ENCODE measurements at regions not wholly inside any gene's neighbourhood (a gene's known extent, or its start where the extent isn't known, plus 50 kb on each side); places are given as distances from the start of the nearest gene placed in this dataset.

GRCh38 chr6:112713402-112713801 is 366.3 kb downstream of the RFPL4B start:
- TF ChIP-seq POLR2A (IDR thresholded peaks at IDR 0.05; ENCODE audit: extremely low read depth, insufficient read length) (no peak), MYC (IDR thresholded peaks at IDR 0.05; ENCODE audit: low read depth, low read length) (no peak), MAX (IDR thresholded peaks at IDR 0.05; ENCODE audit: low read depth, low read length) (no peak), CTCF (IDR thresholded peaks at IDR 0.05; ENCODE audit: low read depth, low read length) (no peak)
- DNase-seq (ENCODE audit: low read depth) = no peak
- H3K4me3 ChIP-seq (ENCODE audit: low read depth, low read length) = no peak overlapping the region

GRCh38 chr6:112717401-112717800 is 370.3 kb downstream of the RFPL4B start:
- TF ChIP-seq MYC (IDR thresholded peaks at IDR 0.05; ENCODE audit: low read depth, low read length) (no peak), POLR2A (IDR thresholded peaks at IDR 0.05; ENCODE audit: extremely low read depth, insufficient read length) (no peak), CTCF (IDR thresholded peaks at IDR 0.05; ENCODE audit: low read depth, low read length) (no peak), MAX (IDR thresholded peaks at IDR 0.05; ENCODE audit: low read depth, low read length) (no peak)
- no peak overlapping the region for H3K4me3 ChIP-seq (ENCODE audit: low read depth, low read length)
- no peak for DNase-seq (ENCODE audit: low read depth)

- DNase-seq (ENCODE audit: low read depth) = no peak
- TF ChIP-seq MAX (IDR thresholded peaks at IDR 0.05; ENCODE audit: low read depth, low read length) (no peak), MYC (IDR thresholded peaks at IDR 0.05; ENCODE audit: low read depth, low read length) (no peak), POLR2A (IDR thresholded peaks at IDR 0.05; ENCODE audit: extremely low read depth, insufficient read length) (no peak), CTCF (IDR thresholded peaks at IDR 0.05; ENCODE audit: low read depth, low read length) (no peak)
- no peak overlapping the region for H3K4me3 ChIP-seq (ENCODE audit: low read depth, low read length)
Observed at GRCh38 chr6:112717856-112718255, 370.7 kb downstream of the RFPL4B start.

GRCh38 chr6:112725541-112726085 is 378.5 kb downstream of the RFPL4B start:
- no peak overlapping the region for H3K4me3 ChIP-seq (ENCODE audit: low read depth, low read length)
- DNase-seq (ENCODE audit: low read depth) = no peak
- no peak for TF ChIP-seq CTCF (IDR thresholded peaks at IDR 0.05; ENCODE audit: low read depth, low read length)
- no peak for TF ChIP-seq MYC (IDR thresholded peaks at IDR 0.05; ENCODE audit: low read depth, low read length)
- TF ChIP-seq MAX (IDR thresholded peaks at IDR 0.05; ENCODE audit: low read depth, low read length) = no peak
- TF ChIP-seq POLR2A (IDR thresholded peaks at IDR 0.05; ENCODE audit: extremely low read depth, insufficient read length) = no peak

GRCh38 chr6:112735129-112735528 is 388.0 kb downstream of the RFPL4B start:
- TF ChIP-seq POLR2A (IDR thresholded peaks at IDR 0.05; ENCODE audit: extremely low read depth, insufficient read length) (no peak), MAX (IDR thresholded peaks at IDR 0.05; ENCODE audit: low read depth, low read length) (no peak), CTCF (IDR thresholded peaks at IDR 0.05; ENCODE audit: low read depth, low read length) (no peak), MYC (IDR thresholded peaks at IDR 0.05; ENCODE audit: low read depth, low read length) (no peak)
- no peak for DNase-seq (ENCODE audit: low read depth)
- no peak overlapping the region for H3K4me3 ChIP-seq (ENCODE audit: low read depth, low read length)

All from NB4 (cell line).